GM03348 (cell line): ENCODE measurements at regions not wholly inside any gene's neighbourhood (a gene's known extent, or its start where the extent isn't known, plus 50 kb on each side); places are given as distances from the start of the nearest gene placed in this dataset.

ENCODE experiments used
- DNase-seq: peaks from one replicate; pipeline ENCODE4 v3.0.0; 2012; ENCODE audit warnings: low spot score

DNA sequence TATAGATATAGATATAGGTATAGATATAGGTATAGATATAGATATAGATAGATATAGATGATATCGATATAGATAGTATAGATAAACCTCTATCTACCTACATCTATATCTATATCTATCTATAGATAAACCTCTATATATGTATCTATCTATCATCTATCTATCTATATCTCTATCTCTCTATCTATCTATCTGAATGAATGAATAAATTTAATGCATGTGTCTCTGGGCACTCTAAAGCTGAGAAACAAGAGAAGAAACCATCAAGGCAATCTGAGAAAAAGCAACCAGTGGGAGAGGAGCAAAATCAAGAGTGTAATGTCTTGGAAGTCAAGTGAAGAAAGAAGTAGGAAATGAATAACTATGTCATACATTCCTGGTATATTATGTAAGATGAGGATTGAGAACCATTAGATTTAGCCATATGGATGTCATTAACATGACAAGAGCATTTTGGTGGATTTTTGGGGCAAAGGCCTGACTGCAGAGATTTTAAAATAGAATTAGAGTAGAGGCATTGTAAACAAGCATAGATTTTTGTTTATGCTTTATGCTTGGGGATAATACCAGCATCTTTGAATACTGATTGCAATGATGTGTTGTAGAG is 1262.7 kb upstream of the MIR17HG start:
- DNase-seq, result peak; percentile 36

DNA sequence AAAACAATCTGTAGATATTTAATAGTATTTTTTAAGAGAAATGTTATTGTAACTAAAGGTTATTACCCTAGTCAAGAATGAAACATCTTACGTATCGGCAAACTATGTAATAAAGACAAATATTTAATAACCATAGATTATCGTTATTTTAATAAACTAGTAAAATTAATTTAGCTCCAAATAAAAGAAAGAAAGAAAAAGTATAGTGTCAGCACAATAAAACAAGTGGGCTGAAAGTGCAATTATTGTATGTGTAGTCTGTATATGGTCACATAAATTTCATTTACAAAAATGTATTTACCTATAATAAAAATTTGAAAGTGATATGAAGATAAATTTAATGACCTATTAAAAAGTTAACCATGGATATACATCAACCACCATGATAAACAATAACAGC is 1258.4 kb upstream of the MIR17HG start:
- DNase-seq, result no peak

DNA sequence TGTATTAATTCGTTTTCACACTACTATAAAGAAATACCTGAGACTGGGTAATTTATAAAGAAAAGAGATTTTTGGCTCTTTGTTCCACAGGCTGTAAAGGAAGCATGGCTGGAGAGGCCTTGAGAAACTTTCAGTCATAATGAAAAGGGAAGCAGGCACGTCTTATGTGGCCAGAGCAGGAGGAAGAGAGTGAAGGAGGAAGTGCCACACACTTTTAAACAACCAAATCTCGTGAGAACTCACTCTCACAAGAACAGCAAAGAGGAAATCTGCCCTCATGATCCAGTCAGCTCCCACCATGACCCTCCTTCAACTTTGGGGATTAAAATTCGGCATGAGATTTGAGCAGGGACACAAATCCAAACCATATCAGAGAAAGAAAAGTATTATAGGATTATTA is 1255.9 kb upstream of the MIR17HG start:
- no peak for DNase-seq

DNA sequence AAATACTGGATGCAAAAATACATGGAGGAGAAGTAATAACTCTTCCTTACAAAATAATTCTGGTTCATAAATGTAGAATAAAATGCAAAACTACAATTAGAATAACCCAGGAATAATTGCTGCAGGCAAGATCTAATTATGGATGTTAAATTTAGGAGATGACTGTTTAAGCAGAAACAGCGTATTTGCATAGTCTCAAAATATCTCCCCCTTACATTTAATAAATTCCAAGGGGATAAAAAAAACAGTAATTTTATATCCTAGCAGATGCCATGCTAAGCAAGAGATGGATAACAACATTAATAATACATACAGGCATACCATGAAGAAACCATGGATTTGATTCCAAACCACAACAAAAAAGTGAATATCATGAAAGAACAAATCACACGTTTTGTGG is 1253.1 kb upstream of the MIR17HG start:
- no peak for DNase-seq

DNA sequence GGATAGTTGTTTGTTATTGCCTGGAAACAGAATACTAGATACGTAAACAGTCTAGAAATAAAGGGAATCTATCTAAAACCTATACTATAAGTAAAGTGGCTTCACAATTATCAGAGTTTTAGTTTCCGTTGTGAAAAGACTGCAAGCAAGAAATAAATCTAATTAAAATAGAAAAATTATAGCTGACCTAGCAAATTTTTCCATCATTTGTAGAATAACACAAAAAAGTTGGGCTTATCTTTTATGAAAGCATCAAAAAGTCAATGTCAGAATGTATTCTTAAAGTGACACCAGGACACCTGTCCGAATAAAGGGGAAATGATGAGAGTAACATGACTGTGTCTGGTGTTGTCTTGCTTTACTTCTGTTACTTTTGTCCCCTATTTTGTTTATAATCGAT is 1248.9 kb upstream of the MIR17HG start:
- no peak for DNase-seq

DNA sequence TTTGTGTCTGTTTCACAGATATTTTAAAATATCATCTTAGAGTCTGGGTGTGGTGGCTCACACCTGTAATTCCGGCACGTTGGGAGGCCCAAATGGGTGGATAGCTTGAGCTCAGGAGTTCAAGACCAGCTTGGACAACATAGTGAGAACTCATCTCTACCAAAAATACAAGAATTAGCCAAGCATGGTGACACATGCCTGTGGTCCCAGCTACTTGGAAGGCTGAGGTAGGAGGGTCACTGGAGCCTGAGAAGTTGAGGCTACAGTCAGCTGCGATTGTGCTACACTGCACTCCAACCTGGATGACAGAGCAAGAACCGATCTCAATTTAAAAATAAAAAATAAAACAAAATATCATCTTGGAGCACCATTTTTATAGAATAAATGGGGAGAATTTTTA is 1247.6 kb upstream of the MIR17HG start:
- no peak for DNase-seq

DNA sequence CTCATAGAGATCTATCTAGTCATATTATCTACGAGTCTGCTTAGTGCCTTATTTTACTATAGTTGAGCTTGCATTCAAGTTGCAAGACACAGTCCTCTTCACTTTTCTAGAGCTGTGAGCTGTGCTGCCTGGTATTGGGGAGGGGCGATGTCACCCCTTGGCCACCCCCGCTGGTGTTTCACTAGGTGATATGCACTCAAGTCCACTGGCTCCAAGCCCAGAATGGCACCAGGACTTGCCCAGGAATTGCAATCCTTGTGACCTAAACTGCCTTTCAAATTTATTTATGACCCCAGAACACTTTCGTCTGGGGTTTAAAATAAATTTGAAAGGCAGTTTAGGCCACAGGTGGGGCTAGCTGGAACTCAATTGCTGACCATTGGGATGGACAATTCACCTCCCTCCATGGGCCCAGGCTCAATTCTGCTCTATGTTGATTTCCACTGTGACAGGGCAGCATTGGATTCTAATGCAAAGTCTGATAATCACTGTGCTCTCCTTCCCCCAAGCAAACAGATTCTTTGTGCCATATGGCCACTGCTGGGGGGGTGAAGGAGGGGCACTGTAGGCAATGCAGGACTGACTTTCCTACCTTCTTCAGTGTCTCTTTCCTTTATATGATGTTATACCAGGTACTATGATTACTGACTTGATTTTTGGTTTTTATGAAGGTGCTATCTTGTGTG is 1244.2 kb upstream of the MIR17HG start:
- no peak for DNase-seq

DNA sequence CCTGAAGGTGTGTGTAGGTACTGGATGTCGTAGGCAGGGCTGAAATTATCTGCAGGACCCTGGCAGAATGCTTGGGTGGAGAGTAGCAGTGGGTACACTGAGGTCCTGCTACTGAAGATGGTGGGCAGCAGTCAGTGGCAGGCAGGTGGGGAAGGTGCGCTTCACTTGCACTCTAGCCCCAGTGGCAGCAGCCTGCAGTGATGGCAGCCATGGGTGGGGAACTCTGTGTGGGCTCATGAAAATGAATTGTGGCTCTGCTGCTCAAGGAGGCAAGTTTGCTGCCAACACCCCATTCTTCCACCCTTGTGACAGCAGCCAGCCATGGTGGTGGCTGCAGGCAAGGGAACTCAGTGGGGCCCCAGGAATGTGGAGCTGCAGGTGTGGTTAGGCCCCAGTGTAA is 1242.7 kb upstream of the MIR17HG start:
- no peak for DNase-seq

DNA sequence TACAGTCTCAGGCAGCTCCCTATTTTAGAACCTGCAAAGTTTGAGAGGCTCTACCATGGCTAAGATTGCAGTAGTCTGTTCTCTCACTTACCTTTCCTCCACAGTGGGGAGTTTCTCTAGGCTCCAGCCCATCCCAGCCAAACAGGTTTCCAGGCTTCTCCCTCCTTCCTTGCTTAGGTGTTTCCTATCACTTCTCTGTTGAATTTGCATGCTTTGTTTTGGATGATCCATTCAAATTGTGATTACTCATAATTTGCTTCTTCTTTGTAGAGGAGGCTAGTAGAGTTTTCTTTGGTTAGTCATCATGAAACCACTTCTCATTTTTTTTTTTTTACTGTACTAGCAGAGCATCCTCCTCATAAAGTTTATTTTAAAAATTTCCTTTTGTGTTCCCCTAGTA is 1242.2 kb upstream of the MIR17HG start:
- DNase-seq, result peak; percentile 63

DNA sequence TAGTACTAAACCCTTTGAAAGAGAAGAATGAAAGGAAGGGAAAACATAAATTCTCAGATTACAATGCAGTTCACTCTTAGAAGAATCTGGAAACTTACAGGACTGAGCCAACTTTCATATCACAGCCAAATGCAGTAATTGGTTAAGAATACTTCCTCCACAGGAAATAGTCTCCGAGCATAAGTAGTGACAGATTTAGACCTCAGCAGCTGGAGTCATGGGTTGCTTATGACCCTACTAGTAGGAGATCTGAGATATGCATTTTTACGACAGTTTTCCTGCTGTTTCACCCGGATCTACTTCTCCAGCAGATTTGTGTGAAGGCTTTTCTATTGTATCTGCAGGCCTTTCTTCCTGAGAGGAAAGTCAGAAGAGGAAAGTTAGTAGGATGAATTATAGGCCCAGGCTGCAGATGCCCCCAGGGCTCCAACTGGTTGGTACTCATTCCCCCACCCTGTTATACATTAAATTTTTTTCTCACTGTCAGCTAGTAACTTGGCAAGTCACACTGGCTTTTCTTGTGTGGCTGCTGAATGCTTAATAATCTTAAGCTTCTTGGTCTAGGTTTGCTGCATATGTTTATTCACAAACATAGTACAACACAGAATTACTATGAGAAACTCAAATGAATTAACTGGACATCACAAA is 1241.5 kb upstream of the MIR17HG start:
- DNase-seq, result peak; percentile 64

DNA sequence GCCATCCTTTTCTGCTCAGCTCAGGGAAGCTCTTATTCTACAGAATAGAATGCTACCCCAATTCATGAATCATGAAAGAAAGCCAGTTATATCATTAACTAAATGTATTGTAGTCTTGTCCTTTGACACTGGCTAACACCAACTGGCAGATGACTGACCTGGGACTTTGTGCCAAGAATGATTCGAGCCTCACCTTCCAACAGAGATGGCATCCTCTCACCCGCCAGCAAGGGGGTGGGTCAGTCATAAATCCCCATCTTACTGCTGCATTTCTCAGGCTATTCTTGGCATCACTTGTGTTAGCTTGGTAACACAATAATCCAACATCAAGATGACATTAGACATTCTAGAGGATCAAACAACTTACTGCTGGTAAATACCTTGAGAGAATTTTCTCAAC is 1239.8 kb upstream of the MIR17HG start:
- DNase-seq, result no peak

DNA sequence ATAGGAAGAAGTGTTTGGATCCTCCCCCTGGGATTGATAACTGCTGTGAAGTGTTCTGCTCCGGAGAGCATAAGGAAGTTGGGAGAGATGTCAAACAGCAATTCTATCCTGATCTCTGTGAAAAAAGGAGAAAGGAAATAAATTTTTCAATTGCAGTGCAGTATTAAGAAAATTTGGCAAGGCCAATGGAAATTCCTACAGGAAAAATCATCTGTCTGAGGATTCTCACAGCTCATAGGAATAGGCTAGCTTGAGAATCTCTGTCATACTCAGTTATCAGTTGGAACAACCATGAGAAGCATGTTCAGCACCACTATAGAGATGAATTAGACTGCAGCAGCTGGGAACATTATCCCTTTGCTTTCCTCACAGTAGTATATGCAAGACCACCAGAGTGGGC is 1238.9 kb upstream of the MIR17HG start:
- DNase-seq, result no peak

DNA sequence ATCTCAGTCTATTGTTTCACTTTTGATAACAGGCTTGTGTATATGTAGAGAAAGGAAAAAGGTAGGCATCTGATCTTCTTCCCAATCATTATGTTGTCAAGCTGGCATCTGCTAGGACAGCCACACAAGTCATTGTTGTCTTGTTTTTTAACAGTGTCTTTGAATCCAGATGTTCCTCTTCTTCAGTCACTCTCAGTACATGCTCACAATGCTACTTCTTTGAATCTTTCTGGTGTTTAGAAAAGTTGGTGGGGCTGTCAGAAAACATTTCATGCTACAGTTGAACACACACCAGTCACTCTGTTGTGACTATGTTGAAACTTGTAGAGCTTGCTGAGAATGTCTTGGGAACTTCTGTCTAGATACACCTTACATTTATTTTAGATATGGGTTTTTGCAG is 1231.4 kb upstream of the MIR17HG start:
- no peak for DNase-seq

DNA sequence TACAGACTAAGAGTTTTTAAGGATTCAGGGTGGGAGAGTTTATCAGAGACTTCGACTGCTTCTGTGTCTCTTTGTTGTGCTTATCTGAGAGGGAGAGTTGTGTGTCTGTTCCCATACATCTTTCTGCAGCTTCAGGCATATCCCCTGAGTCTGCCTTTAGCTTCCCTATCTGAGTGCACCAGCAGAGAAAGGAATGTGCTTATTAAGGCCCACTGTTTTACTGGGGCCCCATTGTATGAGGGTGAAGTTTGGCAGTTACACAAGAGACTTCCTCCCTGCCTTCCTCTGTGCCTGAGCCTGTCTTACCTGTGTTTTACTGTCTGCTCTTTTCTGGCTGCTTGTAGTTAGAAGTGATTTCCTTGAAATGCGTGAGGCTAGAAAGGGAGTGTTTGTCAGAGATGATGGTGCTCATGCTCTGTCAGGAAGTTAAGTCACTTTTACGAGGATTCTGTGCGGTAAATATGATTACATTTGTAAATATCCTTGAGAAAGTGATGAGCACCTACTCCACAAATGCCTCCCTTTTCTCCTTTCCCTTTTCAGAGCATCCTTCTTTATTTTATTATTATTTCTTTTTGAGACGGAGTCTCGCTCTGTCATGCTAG is 1228.9 kb upstream of the MIR17HG start:
- DNase-seq, result no peak

DNA sequence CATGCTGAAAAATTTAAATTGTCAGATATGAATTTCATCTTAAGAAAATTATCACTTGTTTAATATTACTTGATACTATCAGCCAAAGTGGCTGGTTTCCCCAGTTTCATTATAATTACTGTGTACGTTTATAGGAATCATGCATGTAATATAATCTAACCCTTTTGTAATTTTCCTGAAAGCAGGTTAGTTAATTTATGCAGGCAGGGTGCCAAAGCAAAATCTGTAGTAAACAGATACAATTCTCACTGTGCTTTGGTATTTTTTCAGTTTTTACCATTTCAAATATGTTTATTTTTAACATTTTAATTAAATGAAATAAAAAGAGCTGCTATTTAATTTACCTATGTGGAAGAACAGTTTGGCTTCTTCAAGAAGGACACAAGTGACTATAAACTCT is 1227.5 kb upstream of the MIR17HG start:
- no peak for DNase-seq

DNA sequence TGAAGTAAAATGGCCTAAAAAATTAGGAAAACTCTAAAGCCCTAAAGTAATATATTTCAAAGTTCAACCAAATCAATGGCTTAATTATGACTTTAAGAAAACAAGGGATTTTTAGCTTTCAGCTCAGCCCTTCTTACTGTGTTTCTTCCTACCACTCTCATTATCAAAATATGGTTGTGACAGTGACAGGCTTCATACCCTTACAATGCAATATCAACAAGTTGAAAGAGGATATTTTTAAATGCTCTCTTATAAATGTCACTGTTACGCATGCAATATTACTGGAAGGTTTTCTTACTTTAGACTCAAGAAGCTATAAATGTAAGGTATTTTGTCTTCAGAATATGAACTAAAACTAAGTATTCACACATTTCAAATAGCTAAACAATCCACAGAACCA is 1225.7 kb upstream of the MIR17HG start:
- no peak for DNase-seq

DNA sequence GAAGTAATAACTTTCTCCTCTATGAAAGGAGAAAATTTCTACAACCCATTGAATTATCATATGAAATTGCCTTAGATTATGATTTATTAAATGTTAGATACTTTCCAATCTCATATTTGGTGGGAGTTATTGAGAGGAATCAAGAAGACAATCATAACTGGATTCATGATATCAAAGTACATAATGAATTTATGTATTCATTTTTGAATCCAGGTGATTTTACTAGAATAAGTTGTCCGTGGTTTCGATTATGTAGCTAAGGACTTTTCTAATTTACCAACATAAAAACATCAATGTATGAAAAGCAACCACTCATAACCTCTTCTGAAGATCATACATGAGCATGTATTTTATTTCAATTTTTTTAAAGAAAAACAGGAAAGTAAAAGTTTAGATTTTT is 1225.0 kb upstream of the MIR17HG start:
- no peak for DNase-seq

DNA sequence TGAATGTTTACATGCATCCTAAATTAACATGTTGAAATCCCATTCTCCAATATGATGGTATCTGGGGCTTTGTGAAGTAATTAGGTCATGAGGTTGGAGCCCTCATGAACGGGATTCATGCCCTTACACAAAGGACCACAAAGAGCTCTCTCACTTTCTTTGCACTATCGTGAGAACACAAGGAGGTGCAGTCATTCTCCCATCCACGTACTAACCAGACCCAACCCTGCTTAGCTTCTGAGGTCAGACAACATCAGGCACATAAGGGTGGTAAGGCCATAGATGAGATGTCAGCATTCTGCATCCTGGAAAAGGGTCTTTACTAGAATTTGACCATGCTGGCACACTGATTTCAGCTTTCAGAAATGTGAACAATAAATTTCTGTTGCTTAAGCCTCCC is 1211.9 kb upstream of the MIR17HG start:
- DNase-seq, result no peak

DNA sequence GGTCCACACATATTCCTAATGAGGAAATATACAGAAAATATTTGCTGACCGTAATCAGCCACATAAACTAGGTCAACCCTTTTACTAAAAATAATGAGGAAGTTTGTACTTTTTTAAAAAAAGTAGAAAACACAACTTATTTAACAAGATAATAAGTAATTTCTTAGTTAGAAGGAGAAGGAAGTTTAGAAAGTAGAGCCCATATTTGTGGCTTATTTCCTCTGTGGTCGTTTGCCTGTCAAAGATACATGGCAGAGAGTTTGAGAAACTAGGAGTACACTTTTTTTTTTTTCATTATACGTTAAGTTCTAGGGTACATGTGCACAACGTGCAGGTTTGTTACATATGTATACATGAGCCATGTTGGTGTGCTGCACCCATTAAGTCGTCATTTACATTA is 1205.2 kb upstream of the MIR17HG start:
- no peak for DNase-seq

DNA sequence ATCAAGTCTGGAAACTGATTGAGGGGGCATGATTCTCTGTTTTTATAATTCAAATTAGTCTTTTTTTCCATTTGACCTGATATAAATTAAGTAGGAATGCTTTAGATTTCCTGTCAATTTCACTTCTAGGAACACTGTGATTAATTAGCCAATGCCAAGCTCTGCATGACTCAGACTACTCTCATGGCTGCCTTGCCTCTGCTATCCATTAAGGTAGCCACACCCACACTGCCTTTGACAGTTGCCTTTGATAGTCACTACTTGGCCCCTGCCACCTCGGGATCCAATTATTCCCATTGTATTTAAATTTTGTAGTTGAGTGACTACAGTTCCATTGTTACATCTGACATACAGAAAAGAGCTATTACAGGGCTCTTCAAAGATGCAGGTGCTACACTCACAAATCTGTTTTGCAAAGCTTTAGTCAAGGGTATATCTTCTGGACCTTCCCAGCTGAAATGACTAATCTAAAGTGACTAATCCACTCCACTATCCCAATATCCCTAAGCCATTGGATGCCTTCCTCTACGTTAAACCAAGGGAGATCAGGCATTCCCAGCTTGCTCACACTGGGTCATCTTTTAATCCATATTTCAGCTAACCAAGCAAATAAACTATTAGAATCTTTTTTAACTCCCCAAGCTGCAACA is 1193.1 kb upstream of the MIR17HG start:
- DNase-seq, result no peak

DNA sequence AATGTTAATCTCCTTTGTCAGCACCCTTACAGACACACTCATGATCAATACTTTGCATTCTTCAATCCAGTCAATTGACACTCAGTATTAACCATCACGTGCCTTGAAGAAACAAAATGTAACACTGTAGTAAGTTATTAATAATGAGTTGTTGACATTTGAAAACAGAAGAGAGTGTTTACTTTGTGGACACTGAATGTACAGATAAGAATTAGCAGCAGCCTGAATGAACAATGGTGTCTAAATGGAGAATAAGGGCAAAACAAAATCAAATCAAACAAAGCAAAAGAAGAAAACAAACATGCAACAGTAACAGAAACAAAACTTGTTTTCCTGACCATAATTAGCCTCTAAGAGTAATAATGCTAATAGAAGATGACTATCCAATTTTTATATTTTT is 1191.1 kb upstream of the MIR17HG start:
- no peak for DNase-seq

DNA sequence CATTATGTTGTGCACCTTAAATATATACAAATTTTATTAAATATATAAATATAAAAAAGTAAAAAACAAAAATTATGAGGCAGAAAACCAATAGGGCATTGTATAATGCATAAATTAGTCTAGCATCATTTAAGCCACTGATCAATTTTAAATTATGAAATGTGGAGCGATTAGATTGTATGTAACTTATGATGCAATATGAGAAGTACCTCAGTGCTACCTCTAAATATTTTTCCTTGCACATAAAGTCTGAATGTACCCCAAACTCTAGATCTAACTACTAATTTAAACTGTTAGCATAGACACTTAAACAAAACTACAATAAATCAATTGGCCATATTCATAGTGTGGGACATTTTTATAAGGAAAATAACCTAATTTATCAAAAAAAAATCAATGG is 1178.5 kb upstream of the MIR17HG start:
- DNase-seq, result no peak

DNA sequence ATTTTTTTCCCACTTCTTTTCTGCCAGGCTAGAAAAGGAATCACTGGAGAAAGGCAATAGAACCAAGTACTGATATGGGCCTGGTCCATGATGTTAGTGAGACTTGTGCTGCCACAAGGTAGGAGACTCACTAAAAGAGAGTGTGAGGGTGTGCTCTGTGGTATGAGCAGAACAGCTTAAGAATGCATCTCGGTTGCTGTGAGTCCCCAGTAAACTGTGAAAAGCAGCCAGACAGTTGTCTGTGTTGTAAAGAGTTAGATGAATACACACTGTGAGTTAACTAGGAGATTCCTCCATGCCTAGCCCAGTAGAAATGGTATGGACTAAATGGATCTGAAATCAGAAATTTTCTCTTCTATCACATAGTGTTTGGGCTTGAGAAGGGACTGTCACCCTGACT is 1177.3 kb upstream of the MIR17HG start:
- no peak for DNase-seq
